GM12878 (cell line): ENCODE measurements at regions not wholly inside any gene's neighbourhood (a gene's known extent, or its start where the extent isn't known, plus 50 kb on each side); places are given as distances from the start of the nearest gene placed in this dataset.

Experiments used
- ATAC-seq: fragments of 200-7000 bp; cut with Tn5 transposase; 3 replicates; pipeline ENCODE4 v1.9.1; 2020; ENCODE audit warnings: mild to moderate bottlenecking, moderate library complexity
- BruUV-seq: library from RNA; stranded (reverse); fragments of 400-500 nt; replicated peaks from 2 replicates; lab custom pipeline; 2021; lab: Mats Ljungman, UMichigan
- CTCF ChIA-PET: fragments of 300-600 bp; sonication (Branson Sonifier 250); formaldehyde crosslinking; extraction: SDS; loops from one replicate; lab custom pipeline; 2021; ENCODE audit warnings: inconsistent platforms; lab: Yijun Ruan, JAX
- POLR2A ChIA-PET: fragments of 350-600 bp; formaldehyde crosslinking; extraction: SDS; loops from one replicate; lab custom pipeline; 2021; ENCODE audit warnings: inconsistent platforms; lab: Charles Lee
- RAD21 ChIA-PET: fragments of 300-600 bp; sonication (Branson Sonifier 250); formaldehyde crosslinking; loops from one replicate; lab custom pipeline; 2023; ENCODE audit warnings: antibody characterized with exemption; ENCODE audit not compliant: unreplicated experiment; lab: Charles Lee
- SMC1A ChIA-PET: fragments of 300-600 bp; sonication (Branson Sonifier 250); formaldehyde crosslinking; loops from one replicate; lab custom pipeline; 2023; ENCODE audit not compliant: unreplicated experiment, uncharacterized antibody; lab: Charles Lee
- DNase-seq: peaks from one replicate; pipeline ENCODE4 v3.0.0-alpha.2; 2011; ENCODE audit warnings: low read depth, low spot score
- FAIRE-seq: peaks from 3 replicates; lab custom pipeline; 2011; peaks lifted over from hg19 to GRCh38; lab: Jason Lieb, UNC
- H2AFZ ChIP-seq: 2 replicates; pipeline ENCODE4 v1.6.0; 2011; ENCODE audit warnings: low read depth, low read length, control low read depth; ENCODE audit not compliant: control insufficient read depth
- H3K27ac ChIP-seq: 2 replicates; pipeline ENCODE4 v1.5.1; 2011; ENCODE audit warnings: control low read depth; ENCODE audit not compliant: control insufficient read depth, insufficient read depth
- H3K27me3 ChIP-seq, 2 experiments: replicated peaks in 1 of 2; 2 replicates each; pipeline versions ENCODE4 v1.6.0 to v1.6.1; 2011; ENCODE audit warnings: low read length in 1 of 2; ENCODE audit not compliant: control insufficient read depth in 2 of 2, insufficient read depth in 2 of 2
- H3K36me3 ChIP-seq, 2 experiments: 2 replicates each; pipeline ENCODE4 v1.5.1; 2011; ENCODE audit warnings: low read length in 1 of 2; ENCODE audit not compliant: control insufficient read depth in 2 of 2, insufficient read depth in 2 of 2
- H3K4me1 ChIP-seq: 2 replicates; pipeline ENCODE4 v1.6.1; 2011; ENCODE audit warnings: mild to moderate bottlenecking, low read length, moderate library complexity, mixed read lengths; ENCODE audit not compliant: control insufficient read depth, insufficient read depth
- H3K4me2 ChIP-seq: 2 replicates; pipeline ENCODE4 v1.6.0; 2011; ENCODE audit warnings: control low read depth; ENCODE audit not compliant: control insufficient read depth, insufficient read depth
- H3K4me3 ChIP-seq: fragments of 200-600 bp; sonication (generic); 2 replicates; pipeline ENCODE4 v1.5.1; 2016
- H3K79me2 ChIP-seq: 2 replicates; pipeline ENCODE4 v1.6.0; 2011; ENCODE audit warnings: low read length; ENCODE audit not compliant: control insufficient read depth, insufficient read depth
- H3K9ac ChIP-seq: 2 replicates; pipeline ENCODE4 v1.8.0; 2011; ENCODE audit warnings: low read length, control low read depth, mixed read lengths; ENCODE audit not compliant: control insufficient read depth, insufficient read depth
- H3K9me3 ChIP-seq: replicated peaks from 3 replicates; pipeline ENCODE4 v1.5.1; 2011; ENCODE audit warnings: mild to moderate bottlenecking, low read length; ENCODE audit not compliant: control insufficient read depth, insufficient read depth
- H4K20me1 ChIP-seq: 2 replicates; pipeline ENCODE4 v1.6.0; 2011; ENCODE audit not compliant: control insufficient read depth, insufficient read depth
- ASH2L ChIP-seq: fragments of 300-600, 200-600 bp; sonication (generic); IDR thresholded peaks from 2 replicates; pipeline ENCODE4 v1.6.1; 2017; ENCODE audit warnings: low read depth, mild to moderate bottlenecking, borderline replicate concordance
- CBFB ChIP-seq: IDR thresholded peaks from 2 replicates; pipeline ENCODE4 v1.6.1; 2016; ENCODE audit warnings: antibody characterized with exemption, low read depth
- CREM ChIP-seq: IDR thresholded peaks from 2 replicates; pipeline ENCODE4 v1.6.1; 2014; ENCODE audit warnings: antibody characterized with exemption, low read depth
- FOXM1 ChIP-seq: IDR thresholded peaks from 2 replicates; pipeline ENCODE4 v1.6.1; 2012; ENCODE audit warnings: low read depth, mild to moderate bottlenecking, inconsistent platforms, low read length, moderate library complexity
- HDAC2 ChIP-seq: fragments of 200-600 bp; sonication (generic); IDR thresholded peaks from 2 replicates; pipeline ENCODE4 v1.6.1; 2017
- HDGF ChIP-seq: fragments of 450-650 bp; IDR thresholded peaks from 2 replicates; pipeline ENCODE4 v1.6.1; 2016; ENCODE audit warnings: antibody characterized with exemption
- PML ChIP-seq: IDR thresholded peaks from 2 replicates; pipeline ENCODE4 v1.6.1; 2012; ENCODE audit warnings: low read length, inconsistent platforms
- POLR2A ChIP-seq: IDR thresholded peaks from 2 replicates; pipeline ENCODE4 v1.6.1; 2011; ENCODE audit warnings: low read depth, mild to moderate bottlenecking, low read length
- RAD51 ChIP-seq: fragments of 450-650 bp; IDR thresholded peaks from 2 replicates; pipeline ENCODE4 v1.6.1; 2016; ENCODE audit warnings: moderate library complexity, mild to moderate bottlenecking, inconsistent platforms
- RELB ChIP-seq: fragments of 450-650 bp; IDR thresholded peaks from 2 replicates; pipeline ENCODE4 v1.6.1; 2017; ENCODE audit warnings: low read depth, mild to moderate bottlenecking, moderate library complexity
- REST ChIP-seq: IDR thresholded peaks from 2 replicates; pipeline ENCODE4 v1.6.1; 2012; ENCODE audit warnings: mild to moderate bottlenecking, low read depth, low read length
- SP1 ChIP-seq: IDR thresholded peaks from one replicate; pipeline ENCODE4 v1.6.1; 2011; ENCODE audit warnings: low read depth, low read length
- SUPT20H ChIP-seq: IDR thresholded peaks from 2 replicates; pipeline ENCODE4 v1.6.1; 2011; ENCODE audit warnings: low read depth, mild to moderate bottlenecking, low read length, moderate library complexity, borderline replicate concordance; ENCODE audit not compliant: control insufficient read depth
- TBL1XR1 ChIP-seq: IDR thresholded peaks from 2 replicates; pipeline ENCODE4 v1.6.1; 2012; ENCODE audit warnings: low read depth, low read length, improper control_type of control experiment
- ZNF24 ChIP-seq: fragments of 450-650 bp; IDR thresholded peaks from 2 replicates; pipeline ENCODE4 v1.6.1; 2017; ENCODE audit warnings: antibody characterized with exemption, mild to moderate bottlenecking
- ZNF622 ChIP-seq: fragments of 450-650 bp; IDR thresholded peaks from 2 replicates; pipeline ENCODE4 v1.6.1; 2017; ENCODE audit warnings: mild to moderate bottlenecking, inconsistent platforms
- WGBS: methylation state at CpG from one replicate; pipeline ENCODE4 v1.1.6; 2016; ENCODE audit warnings: low lambda C conversion rate; ENCODE audit not compliant: insufficient replicate concordance, insufficient coverage; ENCODE audit errors: missing lambda C conversion rate; 5-methylcytosine and 5-hydroxymethylcytosine counted together
- in situ Hi-C: fragments of 300-500 bp; cut with MboI; formaldehyde crosslinking; loops from 9 replicates; pipeline ENCODE4 v1.14.3; 2018; ENCODE audit warnings: mixed read lengths
- intact Hi-C: fragments of 100-400 bp; cut with micrococcal nuclease; formaldehyde crosslinking; loops from one replicate; pipeline ENCODE4 v1.14.2; 2022; ENCODE audit not compliant: unreplicated experiment

GRCh38 chr1:68363339-68363738, 86.4 kb downstream of the RPE65 start:
- ChIA-PET CTCF (no interaction called here), SMC1A (no interaction called here), POLR2A (no interaction called here), RAD21 (no interaction called here)
- no peak overlapping the region for H3K4me2 ChIP-seq
- no peak for DNase-seq
- no peak overlapping the region for H3K27ac ChIP-seq
- in situ Hi-C loops (no loop called here), intact Hi-C loops (no loop called here)
- H3K27me3 ChIP-seq, result no peaks in the 10 kb centered on the region
- H3K4me1 ChIP-seq, result no peaks in the 10 kb centered on the region
- H2AFZ ChIP-seq, result no peak overlapping the region
- FAIRE-seq, result no peak
- H3K9ac ChIP-seq, result no peak overlapping the region
- BruUV-seq, result no TSS peak
- ATAC-seq, result no peak
- no peak overlapping the region for H3K4me3 ChIP-seq
- H3K36me3 ChIP-seq, result no peaks in the 10 kb centered on the region
- H3K79me2 ChIP-seq, result no peaks in the 10 kb centered on the region
- no peaks in the 10 kb centered on the region for H3K9me3 ChIP-seq
- TF ChIP-seq HDGF (no peak), PML (no peak), SP1 (no peak)
- H4K20me1 ChIP-seq, result no peaks in the 10 kb centered on the region

GRCh38 chr1:68361346-68361910, 88.3 kb downstream of the RPE65 start:
- no peak overlapping the region for H2AFZ ChIP-seq
- DNase-seq, result no peak

More at GRCh38 chr1:68361346-68361910, 88.3 kb downstream of the RPE65 start:
- no TSS peak for BruUV-seq
- ChIA-PET CTCF (no interaction called here), RAD21 (no interaction called here), POLR2A (no interaction called here), SMC1A (no interaction called here)
- Histone ChIP-seq H3K27me3 (no peaks in the 10 kb centered on the region), H3K9ac (no peak overlapping the region), H3K4me1 (no peaks in the 10 kb centered on the region), H3K36me3 (no peaks in the 10 kb centered on the region), H3K9me3 (no peaks in the 10 kb centered on the region), H3K4me3 (no peak overlapping the region), H3K79me2 (no peaks in the 10 kb centered on the region), H4K20me1 (no peaks in the 10 kb centered on the region), H3K4me2 (no peak overlapping the region), H3K27ac (no peak overlapping the region)
- in situ Hi-C loops, result no loop called here
- FAIRE-seq (no peak), ATAC-seq (no peak)
- intact Hi-C loops, result no loop called here
- 16% methylated on average over 3 of the region's 3 CpGs for WGBS
- TF ChIP-seq RAD51, result no peak
- no peak for TF ChIP-seq CREM
- TF ChIP-seq ZNF622, result no peak
- TF ChIP-seq SUPT20H, result no peak
- TF ChIP-seq TBL1XR1, result no peak
- no peak for TF ChIP-seq CBFB
- TF ChIP-seq RELB, result no peak
- TF ChIP-seq ASH2L, result no peak
- TF ChIP-seq FOXM1, result no peak
- no peak for TF ChIP-seq REST
- no peak for TF ChIP-seq POLR2A
- no peak for TF ChIP-seq ZNF24
- TF ChIP-seq HDAC2, result no peak
